ENCODE measurements at regions not wholly inside any gene's neighbourhood (a gene's known extent, or its start where the extent isn't known, plus 50 kb on each side); places are given as distances from the start of the nearest gene placed in this dataset.
"Not testable (repeated sequence)": the region's sequence is repeated elsewhere in the genome, so short reads cannot be mapped to it uniquely, and the experiment has no call there.

DNA sequence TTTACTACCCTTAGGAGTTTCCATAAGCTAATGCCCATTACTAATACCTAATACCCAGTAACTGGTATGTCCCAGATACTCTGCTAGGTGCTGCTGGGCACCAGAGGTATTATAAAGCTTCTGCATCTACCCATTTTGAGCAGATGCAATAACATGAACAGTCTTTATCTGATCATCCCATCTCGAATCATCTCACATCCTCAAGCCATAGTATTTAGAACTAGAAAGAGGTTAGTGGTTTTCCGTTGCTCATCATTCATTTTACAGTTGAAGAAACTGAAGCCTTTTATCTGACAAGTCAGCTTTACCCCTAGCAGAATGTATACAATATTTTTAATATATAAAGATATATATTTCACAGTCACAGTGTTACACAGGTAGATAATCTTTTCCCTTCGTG, 99.1 kb upstream of the TCF4 start:
- Histone ChIP-seq H3K4me1 (ENCODE audit: control insufficient read depth, insufficient read depth, low read length) (peaks cover 10% of the 10 kb centered on the region), H3K27me3 (ENCODE audit: control insufficient read depth, insufficient read depth, low read length) (no peaks in the 10 kb centered on the region), H3K9me3 (ENCODE audit: control insufficient read depth, insufficient read depth, low read length) (no peaks in the 10 kb centered on the region), H3K27ac (ENCODE audit: low read depth, low read length) (no peak overlapping the region), H3K4me3 (ENCODE audit: low read depth, low read length) (no peak overlapping the region), H3K9ac (ENCODE audit: low read depth, low read length) (no peak overlapping the region), H3K36me3 (ENCODE audit: control insufficient read depth, insufficient read depth, low read length) (no peaks in the 10 kb centered on the region)

DNA sequence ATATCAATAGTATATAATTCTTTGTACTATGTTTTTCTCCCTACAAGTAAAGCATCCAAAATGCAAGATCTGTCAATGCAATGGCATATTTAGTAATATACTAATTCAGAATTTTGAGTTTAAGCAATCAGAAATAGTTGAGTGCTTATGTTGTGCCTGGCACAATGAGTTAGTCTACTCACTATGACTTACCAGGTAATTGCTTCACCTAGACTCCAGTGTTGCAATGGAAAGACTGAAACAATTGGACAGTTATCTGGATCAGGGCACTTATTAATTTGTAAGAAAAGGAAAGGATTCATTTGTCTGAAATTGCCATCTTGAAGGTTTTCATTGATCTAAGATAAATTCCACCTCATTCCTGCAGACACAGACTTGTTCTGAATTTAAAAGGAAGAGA, 97.6 kb upstream of the TCF4 start:
- H3K4me3 ChIP-seq (ENCODE audit: low read depth, low read length) = no peak overlapping the region
- H3K9me3 ChIP-seq (ENCODE audit: control insufficient read depth, insufficient read depth, low read length) = no peaks in the 10 kb centered on the region
- H3K9ac ChIP-seq (ENCODE audit: low read depth, low read length) = no peak overlapping the region
- no peak overlapping the region for H3K27ac ChIP-seq (ENCODE audit: low read depth, low read length)
- no peaks in the 10 kb centered on the region for H3K36me3 ChIP-seq (ENCODE audit: control insufficient read depth, insufficient read depth, low read length)
- peaks cover 10% of the 10 kb centered on the region for H3K4me1 ChIP-seq (ENCODE audit: control insufficient read depth, insufficient read depth, low read length)
- no peaks in the 10 kb centered on the region for H3K27me3 ChIP-seq (ENCODE audit: control insufficient read depth, insufficient read depth, low read length)

DNA sequence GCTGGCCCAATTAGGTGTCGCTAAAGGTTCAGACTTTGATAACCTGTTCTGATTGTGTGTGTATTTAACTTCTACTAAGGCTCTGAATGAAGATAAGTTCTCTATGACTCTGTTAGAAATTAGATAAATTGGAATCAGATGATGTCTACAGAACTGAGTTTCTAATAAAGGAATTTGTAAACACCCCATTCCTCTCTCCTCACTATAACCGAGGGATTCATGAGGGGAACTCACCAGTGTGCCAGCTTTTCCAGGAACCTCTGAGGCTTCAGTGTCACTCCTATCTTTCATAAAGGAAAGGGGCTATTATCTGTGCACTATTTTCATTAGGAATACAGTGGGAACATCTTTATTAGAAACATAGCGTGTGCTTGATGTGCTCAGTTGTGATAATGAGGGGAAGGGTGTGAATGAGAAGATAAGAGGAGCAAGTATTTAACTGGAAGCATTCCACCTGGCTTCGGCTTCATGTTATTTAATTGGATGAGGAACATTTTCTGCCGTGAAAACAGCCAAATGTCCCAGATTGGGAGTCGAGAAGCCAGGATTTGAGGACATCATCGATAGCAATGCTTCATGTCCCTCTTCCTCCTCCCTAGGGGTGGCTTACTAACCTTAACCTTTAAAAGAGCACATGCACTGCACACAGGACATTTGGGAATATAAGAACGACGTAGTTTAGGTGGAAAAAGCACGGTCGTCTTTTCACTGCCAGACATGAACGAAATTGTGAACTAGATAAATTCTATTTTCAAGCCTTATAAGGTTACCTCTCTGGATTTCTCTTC, 84.8 kb upstream of the TCF4 start:
- no peaks in the 10 kb centered on the region for H3K36me3 ChIP-seq (ENCODE audit: control insufficient read depth, insufficient read depth, low read length)
- H3K27ac ChIP-seq (ENCODE audit: low read depth, low read length) = no peak overlapping the region
- no peaks in the 10 kb centered on the region for H3K9me3 ChIP-seq (ENCODE audit: control insufficient read depth, insufficient read depth, low read length)

DNA sequence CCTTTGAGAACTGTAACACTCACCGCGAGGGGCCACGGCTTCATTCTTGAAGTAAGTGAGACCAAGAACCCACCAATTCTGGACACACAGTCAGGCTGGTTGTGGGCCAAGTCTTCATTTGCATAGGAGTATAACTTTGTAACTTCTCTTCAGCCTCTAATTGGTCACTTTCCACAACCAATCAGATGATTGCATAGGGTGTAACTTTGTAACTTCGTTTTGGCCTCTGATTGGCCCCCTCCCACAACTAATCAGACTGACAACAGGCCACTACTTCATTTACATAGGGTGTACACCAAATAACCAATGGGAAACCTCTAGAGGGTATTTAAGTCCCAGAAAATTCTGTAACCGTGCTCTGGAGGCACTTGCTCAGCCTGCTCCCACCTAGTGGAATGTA, 77.5 kb upstream of the TCF4 start:
- no peaks in the 10 kb centered on the region for H3K27me3 ChIP-seq (ENCODE audit: control insufficient read depth, insufficient read depth, low read length)
- no peak overlapping the region for H3K27ac ChIP-seq (ENCODE audit: low read depth, low read length)
- no peak overlapping the region for H3K9ac ChIP-seq (ENCODE audit: low read depth, low read length)

More for the DNA sequence above, 84.8 kb upstream of the TCF4 start:
- Histone ChIP-seq H3K9ac (ENCODE audit: low read depth, low read length) (no peak overlapping the region), H3K4me1 (ENCODE audit: control insufficient read depth, insufficient read depth, low read length) (peaks cover 3% of the 10 kb centered on the region; the same call in 1 of the 2 replicates), H3K4me3 (ENCODE audit: low read depth, low read length) (no peak overlapping the region), H3K27me3 (ENCODE audit: control insufficient read depth, insufficient read depth, low read length) (no peaks in the 10 kb centered on the region)

DNA sequence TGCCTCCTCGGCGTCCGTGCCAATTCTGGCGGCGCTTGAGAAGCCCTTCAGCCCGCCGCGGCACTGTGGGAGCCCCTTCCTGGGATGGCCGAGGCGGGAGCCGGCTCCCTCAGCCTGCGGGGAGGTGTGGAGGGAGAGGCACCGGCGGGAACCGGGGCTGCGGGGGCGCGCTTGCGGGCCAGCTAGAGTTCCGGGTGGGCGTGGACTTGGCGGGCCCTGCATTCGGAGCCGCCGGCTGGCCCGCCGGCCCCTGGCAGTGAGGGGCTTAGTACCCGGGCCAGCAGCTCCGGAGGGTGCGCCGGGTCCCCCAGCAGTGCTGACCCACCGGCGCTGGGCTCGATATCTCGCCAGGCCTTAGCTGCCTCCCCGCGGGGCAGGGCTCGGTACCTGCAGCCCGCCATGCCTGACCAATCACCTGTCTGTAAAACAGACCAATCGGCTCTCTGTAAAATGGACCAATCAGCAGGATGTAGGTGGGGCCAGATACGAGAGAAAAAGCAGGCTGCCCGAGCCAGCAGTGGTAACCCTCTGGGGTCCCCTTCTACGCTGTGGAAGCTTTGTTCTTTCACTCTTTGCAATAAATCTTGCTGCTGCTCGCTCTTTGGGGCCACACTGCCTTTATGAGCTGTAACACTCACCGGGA, 76.9 kb upstream of the TCF4 start:
- not testable (repeated sequence) for H3K27me3 ChIP-seq (ENCODE audit: control insufficient read depth, insufficient read depth, low read length); H3K9me3 ChIP-seq (ENCODE audit: control insufficient read depth, insufficient read depth, low read length); H3K36me3 ChIP-seq (ENCODE audit: control insufficient read depth, insufficient read depth, low read length); H3K9ac ChIP-seq (ENCODE audit: low read depth, low read length); H3K4me3 ChIP-seq (ENCODE audit: low read depth, low read length); H3K27ac ChIP-seq (ENCODE audit: low read depth, low read length); H3K4me1 ChIP-seq (ENCODE audit: control insufficient read depth, insufficient read depth, low read length)

More for the DNA sequence above, 77.5 kb upstream of the TCF4 start:
- no peaks in the 10 kb centered on the region for H3K9me3 ChIP-seq (ENCODE audit: control insufficient read depth, insufficient read depth, low read length)
- no peak overlapping the region for H3K4me3 ChIP-seq (ENCODE audit: low read depth, low read length)
- H3K36me3 ChIP-seq (ENCODE audit: control insufficient read depth, insufficient read depth, low read length) = no peaks in the 10 kb centered on the region
- no peaks in the 10 kb centered on the region for H3K4me1 ChIP-seq (ENCODE audit: control insufficient read depth, insufficient read depth, low read length)

DNA sequence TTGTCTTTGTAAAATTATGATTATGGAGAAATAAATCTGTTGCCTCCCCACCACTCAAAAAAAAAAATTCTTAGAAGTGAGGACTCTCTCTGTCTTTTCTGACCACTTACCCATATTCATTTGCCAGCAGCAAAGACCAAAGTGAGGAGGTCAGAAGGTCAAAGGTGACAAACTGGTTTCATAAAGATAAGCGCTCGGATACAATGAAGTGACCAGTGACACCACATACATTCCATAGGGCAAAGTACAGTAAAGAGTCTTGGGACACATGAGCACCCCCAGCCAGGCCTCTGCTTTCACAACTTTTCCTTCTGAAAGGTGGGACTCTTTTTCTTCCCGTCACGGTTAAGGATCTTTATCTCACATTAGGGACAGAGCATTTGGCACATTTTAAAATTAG, 75.9 kb upstream of the TCF4 start:
- Histone ChIP-seq H3K36me3 (ENCODE audit: control insufficient read depth, insufficient read depth, low read length) (no peaks in the 10 kb centered on the region), H3K4me3 (ENCODE audit: low read depth, low read length) (no peak overlapping the region), H3K4me1 (ENCODE audit: control insufficient read depth, insufficient read depth, low read length) (no peaks in the 10 kb centered on the region), H3K9ac (ENCODE audit: low read depth, low read length) (no peak overlapping the region), H3K27ac (ENCODE audit: low read depth, low read length) (no peak overlapping the region), H3K9me3 (ENCODE audit: control insufficient read depth, insufficient read depth, low read length) (no peaks in the 10 kb centered on the region), H3K27me3 (ENCODE audit: control insufficient read depth, insufficient read depth, low read length) (no peaks in the 10 kb centered on the region)

DNA sequence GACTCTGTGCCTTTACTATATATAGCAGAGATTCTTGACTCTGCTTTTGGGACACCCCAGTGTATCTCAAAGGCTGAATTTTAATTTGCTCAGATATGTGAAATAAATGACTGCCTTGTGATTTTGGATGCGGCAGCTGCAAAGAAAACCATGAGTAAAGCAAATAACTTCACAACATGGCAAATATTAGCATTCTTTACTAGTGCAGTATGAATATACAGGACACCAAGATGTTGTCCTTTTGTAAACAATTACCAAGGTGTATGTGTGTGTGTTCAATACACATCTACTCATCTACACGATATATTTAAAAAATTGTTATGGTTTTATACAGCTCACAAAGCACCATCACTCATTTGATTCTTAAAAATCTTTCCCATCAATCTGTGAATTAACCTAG, 70.6 kb upstream of the TCF4 start:
- Histone ChIP-seq H3K4me3 (ENCODE audit: low read depth, low read length) (no peak overlapping the region), H3K4me1 (ENCODE audit: control insufficient read depth, insufficient read depth, low read length) (no peaks in the 10 kb centered on the region), H3K27ac (ENCODE audit: low read depth, low read length) (no peak overlapping the region), H3K27me3 (ENCODE audit: control insufficient read depth, insufficient read depth, low read length) (no peaks in the 10 kb centered on the region), H3K9me3 (ENCODE audit: control insufficient read depth, insufficient read depth, low read length) (no peaks in the 10 kb centered on the region), H3K36me3 (ENCODE audit: control insufficient read depth, insufficient read depth, low read length) (no peaks in the 10 kb centered on the region), H3K9ac (ENCODE audit: low read depth, low read length) (no peak overlapping the region)

DNA sequence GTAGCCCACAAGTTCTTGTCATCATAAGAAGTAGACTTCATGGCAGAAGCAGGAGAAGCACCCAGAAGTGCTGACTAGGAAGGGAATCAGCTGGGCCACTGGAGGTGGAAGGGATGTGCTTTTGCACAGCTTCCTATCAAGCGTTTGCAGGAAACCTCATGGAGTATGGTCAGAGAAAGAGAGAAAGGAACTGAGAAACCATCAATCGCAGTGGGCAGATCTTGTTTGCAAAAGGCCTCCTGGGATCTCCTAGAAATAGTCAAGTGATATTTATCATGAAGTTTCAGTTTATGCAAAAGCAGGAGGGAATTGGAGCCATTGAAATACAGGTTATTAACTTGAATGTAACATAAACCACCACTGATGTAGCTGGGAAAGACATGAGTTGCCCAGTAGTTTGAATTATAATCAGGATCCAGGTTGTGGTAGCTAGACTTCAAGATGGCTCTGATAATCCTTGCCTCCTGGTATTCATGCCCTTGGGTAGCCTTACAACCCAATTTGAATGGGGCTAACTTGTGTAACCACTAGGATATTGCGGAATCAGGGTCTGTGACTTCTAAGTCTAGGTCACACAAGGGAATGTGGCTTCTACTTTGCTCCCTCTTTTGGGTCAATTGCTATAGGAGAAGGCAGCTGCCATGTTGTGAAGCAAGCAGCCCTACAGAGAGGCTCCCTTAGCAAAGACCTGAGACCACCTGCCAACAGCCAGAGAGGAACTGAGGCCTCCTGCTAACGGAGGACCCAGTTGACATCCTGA, 69.8 kb upstream of the TCF4 start:
- Histone ChIP-seq H3K9me3 (ENCODE audit: control insufficient read depth, insufficient read depth, low read length) (no peaks in the 10 kb centered on the region), H3K27ac (ENCODE audit: low read depth, low read length) (no peak overlapping the region), H3K4me3 (ENCODE audit: low read depth, low read length) (no peak overlapping the region)

DNA sequence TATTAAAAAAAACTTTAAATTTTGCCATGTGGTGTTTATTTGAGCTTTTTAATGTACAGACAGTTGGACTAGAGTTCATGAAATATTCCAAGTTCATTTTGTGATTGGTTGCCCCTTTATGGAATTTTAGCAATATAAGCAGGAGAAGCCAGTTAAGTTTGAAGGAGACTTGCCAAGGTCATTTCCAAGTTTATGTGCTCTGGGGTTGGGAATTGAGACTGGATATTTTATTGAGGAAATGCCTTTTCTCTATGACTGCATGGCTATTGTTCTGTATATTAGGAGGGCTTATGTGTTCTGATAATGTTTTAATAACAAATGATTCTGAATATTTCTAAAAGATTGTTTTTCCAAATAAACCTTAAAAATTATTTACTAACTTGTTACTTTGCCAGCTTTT, 67.0 kb upstream of the TCF4 start:
- H3K9me3 ChIP-seq (ENCODE audit: control insufficient read depth, insufficient read depth, low read length) = no peaks in the 10 kb centered on the region
- no peaks in the 10 kb centered on the region for H3K27me3 ChIP-seq (ENCODE audit: control insufficient read depth, insufficient read depth, low read length)
- H3K27ac ChIP-seq (ENCODE audit: low read depth, low read length) = no peak overlapping the region
- no peak overlapping the region for H3K4me3 ChIP-seq (ENCODE audit: low read depth, low read length)
- no peak overlapping the region for H3K9ac ChIP-seq (ENCODE audit: low read depth, low read length)
- no peaks in the 10 kb centered on the region for H3K36me3 ChIP-seq (ENCODE audit: control insufficient read depth, insufficient read depth, low read length)
- no peaks in the 10 kb centered on the region for H3K4me1 ChIP-seq (ENCODE audit: control insufficient read depth, insufficient read depth, low read length)

More for the DNA sequence above, 69.8 kb upstream of the TCF4 start:
- Histone ChIP-seq H3K36me3 (ENCODE audit: control insufficient read depth, insufficient read depth, low read length) (no peaks in the 10 kb centered on the region), H3K9ac (ENCODE audit: low read depth, low read length) (no peak overlapping the region), H3K27me3 (ENCODE audit: control insufficient read depth, insufficient read depth, low read length) (no peaks in the 10 kb centered on the region), H3K4me1 (ENCODE audit: control insufficient read depth, insufficient read depth, low read length) (no peaks in the 10 kb centered on the region)

DNA sequence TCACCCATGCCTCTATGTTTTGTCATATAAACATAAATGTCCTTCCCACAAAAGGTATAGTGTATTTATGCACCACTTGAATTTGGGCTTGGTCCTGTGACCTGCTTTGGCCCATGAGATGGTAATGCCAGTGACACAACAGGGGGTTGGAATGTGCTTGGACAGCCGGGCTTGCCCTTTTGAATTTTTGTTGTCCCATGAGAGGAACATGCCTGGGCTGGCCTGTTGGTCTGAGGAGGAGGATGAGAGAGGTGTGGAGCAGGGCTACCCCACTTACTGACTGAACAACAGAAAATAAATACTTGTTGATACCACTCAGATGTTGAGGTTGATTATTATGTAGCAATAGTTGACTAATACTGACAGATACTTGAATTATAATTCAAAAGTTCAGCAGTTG, 63.2 kb upstream of the TCF4 start:
- no peaks in the 10 kb centered on the region for H3K27me3 ChIP-seq (ENCODE audit: control insufficient read depth, insufficient read depth, low read length)
- no peak overlapping the region for H3K9ac ChIP-seq (ENCODE audit: low read depth, low read length)
- H3K4me3 ChIP-seq (ENCODE audit: low read depth, low read length) = no peak overlapping the region
- no peak overlapping the region for H3K27ac ChIP-seq (ENCODE audit: low read depth, low read length)
- no peaks in the 10 kb centered on the region for H3K4me1 ChIP-seq (ENCODE audit: control insufficient read depth, insufficient read depth, low read length)
- H3K9me3 ChIP-seq (ENCODE audit: control insufficient read depth, insufficient read depth, low read length) = no peaks in the 10 kb centered on the region
- H3K36me3 ChIP-seq (ENCODE audit: control insufficient read depth, insufficient read depth, low read length) = no peaks in the 10 kb centered on the region

DNA sequence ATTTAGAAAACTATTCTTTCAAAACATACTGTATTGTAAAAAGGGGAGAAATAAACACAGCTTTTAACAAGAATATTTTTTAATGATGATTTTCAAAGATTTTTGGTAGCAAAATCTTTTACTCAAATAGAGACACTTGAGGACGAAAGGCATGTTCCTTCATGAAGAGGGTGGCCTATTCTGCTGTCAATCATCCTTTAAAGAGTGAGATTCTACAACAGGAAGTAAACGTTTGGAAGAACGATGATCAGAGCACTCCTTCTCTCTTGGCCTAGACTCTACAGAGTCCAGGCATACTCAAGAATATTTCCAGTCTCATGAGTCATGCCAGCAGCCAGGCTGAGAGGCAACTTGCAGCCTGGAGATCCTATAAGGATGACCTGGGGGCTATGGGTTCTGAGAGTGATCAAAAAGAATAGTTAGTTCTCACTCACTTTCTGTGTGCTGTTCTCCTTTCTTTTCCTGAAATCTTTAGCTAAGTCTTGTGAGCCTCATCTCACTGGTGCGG, 62.4 kb upstream of the TCF4 start:
- Histone ChIP-seq H3K4me3 (ENCODE audit: low read depth, low read length) (no peak overlapping the region), H3K27me3 (ENCODE audit: control insufficient read depth, insufficient read depth, low read length) (no peaks in the 10 kb centered on the region), H3K9ac (ENCODE audit: low read depth, low read length) (no peak overlapping the region), H3K4me1 (ENCODE audit: control insufficient read depth, insufficient read depth, low read length) (no peaks in the 10 kb centered on the region), H3K27ac (ENCODE audit: low read depth, low read length) (no peak overlapping the region), H3K36me3 (ENCODE audit: control insufficient read depth, insufficient read depth, low read length) (no peaks in the 10 kb centered on the region), H3K9me3 (ENCODE audit: control insufficient read depth, insufficient read depth, low read length) (no peaks in the 10 kb centered on the region)

All from HUES48 (cell line).